ENCODE measurements at regions not wholly inside any gene's neighbourhood (a gene's known extent, or its start where the extent isn't known, plus 50 kb on each side); places are given as distances from the start of the nearest gene placed in this dataset.
"Not testable (repeated sequence)": the region's sequence is repeated elsewhere in the genome, so short reads cannot be mapped to it uniquely, and the experiment has no call there.

DNA sequence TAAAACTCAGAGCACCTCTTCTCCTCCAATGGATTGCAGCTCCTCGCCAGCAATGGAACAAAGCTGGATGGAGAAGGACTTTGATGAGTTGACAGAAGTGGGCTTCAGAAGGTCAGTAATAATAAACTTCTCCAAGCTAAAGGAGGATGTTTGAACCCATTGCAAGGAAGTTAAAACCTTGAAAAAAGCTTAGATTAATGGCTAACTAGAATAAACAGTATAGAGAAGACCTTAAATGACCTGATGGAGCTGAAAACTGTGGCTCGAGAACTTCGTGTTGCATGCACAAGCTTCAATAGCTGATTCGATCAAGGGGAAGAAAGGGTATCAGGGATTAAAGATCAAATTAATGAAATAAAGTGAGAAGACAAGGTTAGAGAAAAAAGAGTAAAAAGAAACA is 112.3 kb upstream of the PIK3R1 start:
- H3K4me3 Mint-ChIP-seq; H3K27me3 Mint-ChIP-seq; DNase-seq; H3K4me1 Mint-ChIP-seq; POLR2A ChIA-PET; ATAC-seq (ENCODE audit: low read depth); H3K36me3 Mint-ChIP-seq; H3K27ac Mint-ChIP-seq: not testable (repeated sequence)
- peaks cover 14% of the 10 kb centered on the region for H3K9me3 Mint-ChIP-seq

DNA sequence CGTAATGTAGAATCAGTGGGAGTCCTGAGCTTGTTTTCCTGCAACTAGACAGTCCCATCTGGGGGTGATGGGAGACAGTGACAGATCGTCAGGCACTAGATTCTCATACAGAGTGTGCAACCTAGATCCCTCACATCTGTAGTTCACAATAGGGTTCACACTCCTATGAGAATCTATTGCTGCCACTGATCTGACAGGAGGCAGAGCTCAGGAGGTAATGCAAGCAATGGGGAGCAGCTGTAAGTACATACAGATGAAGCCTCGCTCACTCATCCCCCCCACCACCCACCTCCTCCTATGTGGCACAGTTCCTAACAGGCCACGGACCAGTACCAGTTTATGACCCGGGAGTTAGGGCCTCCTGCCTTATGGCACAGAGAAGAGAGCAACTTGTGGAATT is 116.2 kb upstream of the PIK3R1 start:
- Mint-ChIP-seq H3K27ac (no peak overlapping the region), H3K4me1 (no peaks in the 10 kb centered on the region), H3K4me3 (no peak overlapping the region), H3K36me3 (no peaks in the 10 kb centered on the region), H3K9me3 (peaks cover 12% of the 10 kb centered on the region), H3K27me3 (no peaks in the 10 kb centered on the region)
- POLR2A ChIA-PET: no interaction called here
- ATAC-seq (ENCODE audit: low read depth) (no peak), DNase-seq (no peak)

DNA sequence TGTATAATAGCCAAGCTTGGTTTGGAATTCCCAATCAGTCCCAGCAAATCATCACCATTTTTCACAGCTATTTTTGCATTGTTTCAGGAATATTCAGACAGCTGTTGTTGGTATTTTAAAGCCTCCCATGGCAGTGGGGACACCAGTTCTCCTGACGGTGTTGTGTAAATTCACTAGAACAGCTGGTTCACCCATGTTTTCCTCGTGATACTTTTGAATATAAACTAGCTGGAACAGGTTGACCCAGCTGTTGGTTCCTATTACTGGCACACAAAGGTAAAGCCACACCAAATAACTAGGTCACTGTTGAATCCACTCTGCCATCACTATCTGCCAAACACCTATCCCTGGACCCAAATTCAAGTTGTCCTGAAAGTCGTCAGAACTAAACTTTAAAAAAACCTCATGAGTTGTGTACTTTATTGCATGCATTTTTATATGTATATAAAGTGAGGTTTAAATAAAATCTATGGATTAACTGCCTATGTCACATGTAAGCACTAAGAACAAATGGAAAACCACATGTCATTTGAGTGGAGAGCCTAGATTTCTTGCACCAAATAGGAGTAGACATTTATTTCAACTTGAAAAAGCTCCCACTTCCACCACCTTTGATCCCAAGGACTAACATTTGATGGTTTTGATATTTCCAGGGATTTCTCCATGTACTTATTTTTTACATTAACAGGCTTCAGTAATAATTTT is 121.9 kb upstream of the PIK3R1 start:
- H3K9me3 Mint-ChIP-seq: peaks cover 13% of the 10 kb centered on the region
- no peak overlapping the region for H3K27ac Mint-ChIP-seq
- DNase-seq (no peak), ATAC-seq (ENCODE audit: low read depth) (no peak)
- no peak overlapping the region for H3K4me3 Mint-ChIP-seq
- H3K27me3 Mint-ChIP-seq: no peaks in the 10 kb centered on the region
- H3K4me1 Mint-ChIP-seq: no peaks in the 10 kb centered on the region
- POLR2A ChIA-PET: no interaction called here
- no peaks in the 10 kb centered on the region for H3K36me3 Mint-ChIP-seq

DNA sequence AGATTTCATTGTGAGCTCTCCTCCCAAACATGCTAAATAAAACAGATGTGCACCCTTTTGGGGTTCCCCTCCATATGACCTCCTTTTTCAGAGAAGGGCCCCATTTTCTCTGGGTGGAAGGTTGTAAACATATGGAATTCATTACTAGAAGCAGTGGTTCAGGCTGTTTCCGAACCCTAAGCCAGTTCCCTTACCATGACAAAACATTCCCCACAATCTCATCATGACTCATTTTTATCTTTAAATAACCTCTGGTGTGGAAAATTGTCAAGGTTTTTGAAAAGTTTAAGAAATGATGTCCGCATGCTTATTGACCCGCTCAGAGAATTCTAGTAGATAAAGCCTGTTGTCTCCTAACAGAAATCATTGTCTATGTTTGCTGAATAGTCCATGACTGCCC is 127.3 kb upstream of the PIK3R1 start:
- H3K36me3 Mint-ChIP-seq: no peaks in the 10 kb centered on the region
- no peak for DNase-seq
- H3K4me1 Mint-ChIP-seq: no peaks in the 10 kb centered on the region
- no peak overlapping the region for H3K27ac Mint-ChIP-seq
- no peak overlapping the region for H3K4me3 Mint-ChIP-seq
- POLR2A ChIA-PET: no interaction called here
- H3K27me3 Mint-ChIP-seq: no peaks in the 10 kb centered on the region
- no peak for ATAC-seq (ENCODE audit: low read depth)
- H3K9me3 Mint-ChIP-seq: peaks cover 2% of the 10 kb centered on the region

DNA sequence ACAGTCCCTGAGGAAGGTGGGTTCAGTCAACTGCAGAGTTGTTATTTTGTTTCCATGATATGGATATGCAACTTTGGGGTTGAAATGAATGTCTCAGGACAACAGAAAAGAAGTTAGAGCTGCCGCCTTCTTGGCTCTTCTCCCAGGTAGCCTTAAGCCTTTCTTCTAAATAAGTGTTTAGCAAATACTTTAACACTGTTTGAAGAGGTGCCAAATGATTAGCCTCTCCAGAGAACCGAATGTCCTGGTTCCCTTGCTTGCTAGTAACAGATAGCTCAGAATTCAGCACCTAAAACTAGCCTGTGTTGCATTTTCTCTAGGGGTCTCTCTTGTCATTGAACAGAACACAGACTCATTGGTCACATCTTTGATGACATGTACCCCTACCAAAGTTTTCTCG is 127.7 kb upstream of the PIK3R1 start:
- no peak overlapping the region for H3K27ac Mint-ChIP-seq
- no peak for ATAC-seq (ENCODE audit: low read depth)
- H3K36me3 Mint-ChIP-seq: no peaks in the 10 kb centered on the region
- peaks cover 2% of the 10 kb centered on the region for H3K9me3 Mint-ChIP-seq
- DNase-seq: no peak
- H3K4me1 Mint-ChIP-seq: no peaks in the 10 kb centered on the region
- no peak overlapping the region for H3K4me3 Mint-ChIP-seq
- POLR2A ChIA-PET: no interaction called here
- no peaks in the 10 kb centered on the region for H3K27me3 Mint-ChIP-seq

DNA sequence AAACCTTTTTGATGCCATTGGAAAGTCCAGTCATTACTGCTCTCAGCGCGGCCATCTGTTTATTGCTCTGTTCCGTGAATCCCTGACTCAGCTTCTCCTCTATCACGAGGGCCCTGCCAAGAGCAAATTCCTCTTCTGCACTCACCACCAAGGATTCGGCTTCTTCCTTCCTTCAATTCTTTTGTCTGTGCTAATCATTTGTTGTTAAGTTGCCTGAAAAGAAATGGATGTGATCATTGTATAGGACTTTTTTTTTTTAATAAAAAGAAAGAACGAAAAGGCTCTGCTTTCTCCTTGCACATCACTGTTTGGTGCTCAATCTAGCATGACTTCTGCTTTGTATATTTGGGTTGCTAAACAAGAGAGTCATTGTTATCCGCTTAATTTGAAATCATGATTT is 128.7 kb upstream of the PIK3R1 start:
- POLR2A ChIA-PET: no interaction called here
- H3K27me3 Mint-ChIP-seq: no peaks in the 10 kb centered on the region
- H3K9me3 Mint-ChIP-seq: peaks cover 2% of the 10 kb centered on the region
- H3K36me3 Mint-ChIP-seq: no peaks in the 10 kb centered on the region
- H3K4me3 Mint-ChIP-seq: no peak overlapping the region
- DNase-seq (no peak), ATAC-seq (ENCODE audit: low read depth) (no peak)
- H3K4me1 Mint-ChIP-seq: no peaks in the 10 kb centered on the region
- no peak overlapping the region for H3K27ac Mint-ChIP-seq

DNA sequence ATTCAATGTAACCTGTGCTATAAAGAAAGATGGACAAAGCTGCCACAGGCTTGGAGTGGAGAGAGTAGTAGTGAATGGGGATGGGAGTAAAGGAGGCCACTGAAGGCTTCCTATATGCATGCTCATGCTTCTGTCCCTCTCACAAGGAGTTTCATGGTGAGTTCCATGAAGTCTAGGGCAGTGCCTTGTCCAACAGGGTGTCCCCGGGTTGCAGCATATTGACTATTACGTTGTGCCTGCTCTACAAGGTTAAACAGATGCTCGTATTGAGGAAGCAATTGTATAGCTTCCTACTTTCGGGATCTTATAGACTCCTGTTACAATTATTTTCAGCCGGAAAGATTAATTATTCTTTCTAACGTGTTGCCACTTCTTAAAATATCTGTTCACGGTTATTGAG is 129.1 kb upstream of the PIK3R1 start:
- H3K27ac Mint-ChIP-seq: no peak overlapping the region
- no peak for DNase-seq

DNA sequence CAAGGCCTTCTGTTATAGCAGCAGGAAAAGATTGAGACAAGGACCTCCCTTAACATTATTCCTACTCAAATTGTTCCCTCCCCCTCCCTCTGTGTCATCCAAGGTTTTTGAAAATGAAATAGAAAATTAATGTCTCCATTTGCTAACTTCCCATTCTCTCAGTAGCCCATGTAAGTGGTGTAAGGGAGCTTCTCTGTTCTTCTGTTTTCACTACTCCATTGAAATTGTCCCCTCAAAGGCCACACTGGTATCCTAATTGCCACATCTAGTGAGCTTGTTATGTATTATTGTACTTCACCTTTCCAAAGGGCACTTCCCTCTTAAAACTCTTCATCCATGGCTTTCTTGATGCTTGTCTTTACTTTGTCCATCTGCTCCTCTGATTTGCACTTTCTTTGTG is 131.2 kb upstream of the PIK3R1 start:
- POLR2A ChIA-PET: no interaction called here
- DNase-seq: no peak
- no peak for ATAC-seq (ENCODE audit: low read depth)
- H3K27ac Mint-ChIP-seq: no peak overlapping the region
- no peaks in the 10 kb centered on the region for H3K36me3 Mint-ChIP-seq
- H3K4me3 Mint-ChIP-seq: no peak overlapping the region
- no peaks in the 10 kb centered on the region for H3K4me1 Mint-ChIP-seq
- H3K27me3 Mint-ChIP-seq: no peaks in the 10 kb centered on the region
- no peaks in the 10 kb centered on the region for H3K9me3 Mint-ChIP-seq

More for the DNA sequence above, 129.1 kb upstream of the PIK3R1 start:
- H3K9me3 Mint-ChIP-seq: peaks cover 2% of the 10 kb centered on the region
- H3K4me1 Mint-ChIP-seq: no peaks in the 10 kb centered on the region
- ATAC-seq (ENCODE audit: low read depth): no peak
- POLR2A ChIA-PET: no interaction called here
- H3K4me3 Mint-ChIP-seq: no peak overlapping the region
- no peaks in the 10 kb centered on the region for H3K36me3 Mint-ChIP-seq
- no peaks in the 10 kb centered on the region for H3K27me3 Mint-ChIP-seq

DNA sequence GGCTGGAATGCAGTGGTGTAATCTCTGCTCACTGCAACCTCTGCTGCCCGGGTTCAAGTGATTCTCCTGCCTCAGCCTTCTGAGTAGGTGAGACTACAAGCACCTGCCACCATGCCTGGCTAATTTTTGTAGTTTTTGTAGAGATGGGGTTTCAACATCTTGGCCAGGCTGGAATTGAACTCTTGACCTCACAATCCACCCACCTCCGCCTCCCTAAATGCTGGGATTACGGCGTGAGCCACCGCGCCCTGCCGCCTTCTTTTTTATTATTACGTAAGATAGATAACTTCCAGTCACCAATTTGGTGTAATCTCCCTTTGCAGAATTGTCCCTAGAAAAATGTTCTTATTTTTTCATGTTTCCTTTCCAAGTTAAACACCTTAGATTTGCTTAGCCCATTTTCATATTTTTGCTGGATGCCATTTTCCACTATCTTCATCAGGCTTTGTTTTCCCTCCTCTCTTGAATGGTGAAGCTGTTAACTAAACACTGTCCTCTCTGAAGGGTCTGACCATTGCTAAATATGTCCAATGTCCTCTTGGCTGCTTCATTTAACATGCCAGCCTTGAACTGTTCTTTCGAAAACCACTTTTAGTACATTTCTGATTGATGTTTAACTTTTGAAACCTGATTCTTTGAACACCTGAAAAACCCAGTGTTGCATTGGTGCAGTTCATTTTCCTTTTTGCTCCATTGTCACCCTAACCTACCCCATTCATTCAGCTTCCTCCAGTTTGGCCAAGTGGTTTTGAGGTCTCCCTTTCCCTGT is 135.1 kb upstream of the PIK3R1 start:
- POLR2A ChIA-PET: no interaction called here
- Mint-ChIP-seq H3K4me1 (no peaks in the 10 kb centered on the region), H3K27ac (no peak overlapping the region), H3K9me3 (no peaks in the 10 kb centered on the region), H3K4me3 (no peak overlapping the region), H3K36me3 (no peaks in the 10 kb centered on the region), H3K27me3 (no peaks in the 10 kb centered on the region)
- DNase-seq (no peak), ATAC-seq (ENCODE audit: low read depth) (no peak)

DNA sequence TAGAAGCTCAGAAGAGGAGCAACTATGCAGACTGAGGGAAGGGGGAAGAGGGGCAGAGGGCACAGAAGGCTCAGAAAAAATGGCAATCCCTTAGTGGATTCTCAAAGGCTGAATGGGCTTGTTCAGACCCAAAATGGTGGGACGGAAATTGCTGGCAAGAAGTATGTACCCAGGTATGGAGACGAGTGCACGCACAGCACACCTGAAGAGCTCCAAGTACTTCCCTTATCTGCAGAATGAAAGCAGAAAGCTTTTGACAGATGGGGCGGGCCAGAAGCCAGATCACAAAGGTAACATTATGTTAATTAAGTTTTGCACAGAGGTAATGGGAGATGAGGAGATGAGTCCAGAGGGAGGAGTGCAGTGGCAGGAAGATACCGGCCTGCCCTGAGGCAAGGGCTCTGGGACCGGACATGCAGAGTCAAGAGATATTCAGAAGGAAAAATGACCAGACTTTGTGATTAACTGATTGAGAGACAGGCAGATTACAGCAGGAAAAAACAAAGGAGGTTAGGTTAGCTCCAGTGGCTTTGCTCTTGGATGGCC is 138.1 kb upstream of the PIK3R1 start:
- no peak for ATAC-seq (ENCODE audit: low read depth)
- H3K9me3 Mint-ChIP-seq: no peaks in the 10 kb centered on the region
- H3K4me1 Mint-ChIP-seq: no peaks in the 10 kb centered on the region
- no peaks in the 10 kb centered on the region for H3K27me3 Mint-ChIP-seq
- H3K36me3 Mint-ChIP-seq: no peaks in the 10 kb centered on the region
- no peak for DNase-seq
- POLR2A ChIA-PET: no interaction called here
- no peak overlapping the region for H3K27ac Mint-ChIP-seq
- no peak overlapping the region for H3K4me3 Mint-ChIP-seq

DNA sequence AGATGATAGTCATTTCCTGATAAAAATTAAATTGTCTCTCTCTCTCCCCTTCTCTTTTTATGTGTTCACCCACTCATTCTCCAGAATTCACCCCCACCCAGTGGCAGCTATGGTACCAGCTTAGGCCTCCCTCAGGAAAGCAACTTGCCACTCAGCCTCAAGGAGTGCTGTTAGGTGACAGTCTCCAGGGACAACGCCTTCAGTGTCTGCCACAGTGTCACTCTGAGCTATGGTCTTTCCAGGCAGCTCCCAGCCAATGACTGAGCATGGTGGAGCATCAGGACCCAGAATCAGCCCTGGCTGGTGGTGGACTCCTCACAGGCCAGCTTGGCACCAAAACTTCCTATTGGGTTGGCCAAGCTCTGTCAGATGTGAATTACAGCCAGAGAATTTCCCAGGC is 140.9 kb upstream of the PIK3R1 start:
- no peak overlapping the region for H3K4me3 Mint-ChIP-seq
- no peaks in the 10 kb centered on the region for H3K27me3 Mint-ChIP-seq
- peaks cover 4% of the 10 kb centered on the region for H3K9me3 Mint-ChIP-seq
- ATAC-seq (ENCODE audit: low read depth) (no peak), DNase-seq (no peak)
- POLR2A ChIA-PET: no interaction called here
- no peak overlapping the region for H3K27ac Mint-ChIP-seq
- H3K4me1 Mint-ChIP-seq: no peaks in the 10 kb centered on the region
- H3K36me3 Mint-ChIP-seq: no peaks in the 10 kb centered on the region

DNA sequence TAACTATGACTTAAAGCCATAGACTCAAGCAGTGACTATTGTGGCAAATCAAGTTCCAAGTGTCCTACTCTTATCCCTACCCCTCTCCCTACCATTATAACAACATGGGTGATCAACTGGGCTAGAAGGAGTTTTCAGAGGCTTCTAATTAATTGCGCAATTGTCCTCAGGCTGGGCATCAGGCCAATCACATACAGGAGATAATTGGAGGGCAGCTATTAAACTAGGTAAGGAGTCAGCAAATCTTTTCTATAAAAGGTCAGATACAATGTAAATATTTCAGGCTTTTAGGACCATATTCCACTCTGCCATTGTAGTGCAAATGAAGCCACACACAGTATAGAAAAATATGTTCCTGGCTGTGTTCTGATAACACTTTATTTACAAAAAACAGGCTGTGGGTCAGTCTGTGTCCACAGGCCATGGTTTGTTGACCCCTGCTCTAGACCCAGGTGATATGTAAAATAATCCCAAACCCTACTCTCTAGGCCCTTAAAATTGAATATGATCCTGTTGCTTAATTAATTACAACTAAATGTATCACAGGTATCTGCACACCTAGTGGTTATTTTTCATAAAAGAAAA is 141.4 kb upstream of the PIK3R1 start:
- ATAC-seq (ENCODE audit: low read depth): no peak
- no peaks in the 10 kb centered on the region for H3K4me1 Mint-ChIP-seq
- DNase-seq: no peak
- no peaks in the 10 kb centered on the region for H3K36me3 Mint-ChIP-seq
- peaks cover 4% of the 10 kb centered on the region for H3K9me3 Mint-ChIP-seq
- H3K27ac Mint-ChIP-seq: no peak overlapping the region
- no peak overlapping the region for H3K4me3 Mint-ChIP-seq
- H3K27me3 Mint-ChIP-seq: no peaks in the 10 kb centered on the region
- POLR2A ChIA-PET: no interaction called here

DNA sequence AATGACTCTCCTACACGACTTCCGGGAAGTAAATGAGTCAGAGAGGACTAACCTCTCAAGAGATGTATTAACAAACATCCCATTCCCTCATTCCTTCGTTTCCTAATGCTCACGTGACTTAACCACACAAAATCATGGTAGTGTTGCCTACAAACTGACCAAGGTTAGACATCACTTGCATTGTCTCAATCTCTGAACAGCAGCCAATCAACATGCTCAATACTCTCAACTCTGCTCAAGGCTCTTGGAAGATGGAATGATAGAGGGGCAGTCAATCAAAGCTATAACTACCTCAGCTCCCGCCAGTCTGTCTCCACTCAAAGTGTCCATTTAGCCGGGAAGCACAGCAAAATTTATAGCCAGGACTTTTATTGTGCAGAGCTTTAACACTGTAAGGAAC is 143.8 kb upstream of the PIK3R1 start:
- Mint-ChIP-seq H3K27ac (no peak overlapping the region), H3K4me1 (no peaks in the 10 kb centered on the region), H3K27me3 (no peaks in the 10 kb centered on the region), H3K36me3 (no peaks in the 10 kb centered on the region), H3K9me3 (peaks cover 8% of the 10 kb centered on the region), H3K4me3 (no peak overlapping the region)
- ATAC-seq (ENCODE audit: low read depth): no peak
- DNase-seq: no peak
- POLR2A ChIA-PET: no interaction called here

DNA sequence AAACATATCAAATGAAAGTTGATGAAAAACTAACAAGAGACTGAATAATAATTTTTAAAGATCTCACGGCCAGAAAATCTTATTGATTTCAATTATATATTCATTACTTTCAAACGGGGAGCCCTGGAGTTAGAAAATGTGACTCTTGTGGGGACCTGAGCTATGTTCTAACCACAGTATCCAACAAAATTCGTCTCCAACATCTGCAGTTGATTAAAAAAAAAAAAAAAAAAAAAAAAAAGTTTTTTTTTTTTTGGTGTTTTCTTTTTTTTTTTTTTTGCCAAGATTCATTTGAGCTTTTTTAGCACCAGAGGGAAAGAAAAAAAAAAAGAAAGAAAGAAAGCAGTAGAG is 144.3 kb upstream of the PIK3R1 start:
- H3K4me3 Mint-ChIP-seq: no peak overlapping the region
- H3K36me3 Mint-ChIP-seq: no peaks in the 10 kb centered on the region
- H3K27ac Mint-ChIP-seq: no peak overlapping the region
- no peaks in the 10 kb centered on the region for H3K4me1 Mint-ChIP-seq
- ATAC-seq (ENCODE audit: low read depth) (no peak), DNase-seq (no peak)
- POLR2A ChIA-PET: no interaction called here
- H3K9me3 Mint-ChIP-seq: peaks cover 8% of the 10 kb centered on the region
- H3K27me3 Mint-ChIP-seq: no peaks in the 10 kb centered on the region
